SJSA1 (cell line): ENCODE measurements at regions not wholly inside any gene's neighbourhood (a gene's known extent, or its start where the extent isn't known, plus 50 kb on each side); places are given as distances from the start of the nearest gene placed in this dataset.

ENCODE experiments used
- DNase-seq, 2 experiments: peaks; one replicate each; pipeline ENCODE4 v3.0.0-alpha.2; 2015 to 2020; ENCODE audit warnings: low spot score in 2 of 2, low read depth in 1 of 2
- H3K27ac ChIP-seq: fragments of 250-450 bp; sonication (Bioruptor Pico); 2 replicates; pipeline ENCODE4 v1.5.1; 2020; ENCODE audit warnings: mild to moderate bottlenecking, moderate library complexity
- H3K27me3 ChIP-seq: fragments of 250-450 bp; sonication (Bioruptor Pico); replicated peaks from 2 replicates; pipeline ENCODE4 v1.5.1; 2020; ENCODE audit warnings: mild to moderate bottlenecking, moderate library complexity
- H3K36me3 ChIP-seq: fragments of 250-450 bp; sonication (Bioruptor Pico); 2 replicates; pipeline ENCODE4 v1.5.1; 2020; ENCODE audit warnings: mild to moderate bottlenecking
- H3K4me1 ChIP-seq: fragments of 250-450 bp; sonication (Bioruptor Pico); replicated peaks from 2 replicates; pipeline ENCODE4 v1.6.1; 2021; ENCODE audit warnings: mild to moderate bottlenecking
- H3K4me3 ChIP-seq: fragments of 250-450 bp; sonication (Bioruptor Pico); 2 replicates; pipeline ENCODE4 v1.5.1; 2020; ENCODE audit warnings: mild to moderate bottlenecking
- H3K9me3 ChIP-seq: fragments of 250-450 bp; sonication (Bioruptor Pico); replicated peaks from 2 replicates; pipeline ENCODE4 v1.5.1; 2020; ENCODE audit warnings: mild to moderate bottlenecking

DNA sequence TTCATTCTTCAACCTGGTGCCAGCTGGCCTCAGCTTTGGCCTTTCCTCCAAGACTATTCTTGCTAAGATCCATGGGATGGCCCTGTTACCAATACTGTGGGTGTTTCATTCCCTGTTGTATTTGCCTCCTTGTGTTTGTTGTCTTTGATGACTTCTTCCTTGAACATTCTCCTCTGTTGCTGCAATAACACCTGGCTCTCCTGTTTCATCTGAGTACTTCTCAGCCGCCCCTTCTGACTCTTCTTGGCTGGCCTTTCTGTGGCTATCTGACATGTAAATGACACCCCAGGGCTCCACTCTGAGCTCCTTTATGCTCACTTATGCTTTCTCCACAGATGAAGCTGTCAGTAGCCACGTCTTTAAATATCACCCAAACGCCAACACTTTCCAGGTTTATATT is 302.7 kb upstream of the CHRNA7 start:
- Histone ChIP-seq H3K27me3 (no peaks in the 10 kb centered on the region), H3K9me3 (no peaks in the 10 kb centered on the region)

GRCh38 chr15:31732726-31733125 is 297.6 kb upstream of the CHRNA7 start:
- H3K27me3 ChIP-seq = no peaks in the 10 kb centered on the region

More for the DNA sequence above, 302.7 kb upstream of the CHRNA7 start:
- Histone ChIP-seq H3K4me3 (no peak overlapping the region), H3K36me3 (no peaks in the 10 kb centered on the region), H3K27ac (no peak overlapping the region), H3K4me1 (no peaks in the 10 kb centered on the region)
- DNase-seq = no peak

DNA sequence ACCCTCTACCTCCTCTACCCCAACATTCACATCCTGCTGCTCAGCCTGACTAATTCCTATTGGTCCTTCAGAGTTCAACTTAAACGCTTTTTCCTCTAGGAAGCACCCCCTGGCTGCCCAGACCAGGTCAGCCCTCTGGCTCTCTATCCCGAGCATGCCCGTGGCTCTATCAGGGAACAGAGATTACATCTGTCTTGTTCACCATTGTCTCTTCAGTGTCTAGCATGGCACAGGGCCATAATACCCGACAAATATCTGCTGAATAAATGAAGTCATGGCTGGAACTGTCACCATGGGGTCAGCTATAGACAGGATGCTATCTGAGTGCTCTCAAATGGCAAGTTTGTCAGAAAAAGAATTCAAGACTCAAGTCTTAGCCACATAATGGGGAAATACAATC is 296.9 kb upstream of the CHRNA7 start:
- no peak overlapping the region for H3K27ac ChIP-seq
- H3K27me3 ChIP-seq = no peaks in the 10 kb centered on the region
- H3K4me1 ChIP-seq = no peaks in the 10 kb centered on the region
- H3K9me3 ChIP-seq = no peaks in the 10 kb centered on the region
- H3K4me3 ChIP-seq = no peak overlapping the region
- no peak for DNase-seq
- no peaks in the 10 kb centered on the region for H3K36me3 ChIP-seq

More at GRCh38 chr15:31732726-31733125, 297.6 kb upstream of the CHRNA7 start:
- DNase-seq = no peak
- Histone ChIP-seq H3K4me3 (no peak overlapping the region), H3K36me3 (no peaks in the 10 kb centered on the region), H3K9me3 (no peaks in the 10 kb centered on the region), H3K4me1 (no peaks in the 10 kb centered on the region), H3K27ac (no peak overlapping the region)

GRCh38 chr15:31740203-31740602 is 290.1 kb upstream of the CHRNA7 start:
- no peaks in the 10 kb centered on the region for H3K27me3 ChIP-seq
- no peak overlapping the region for H3K4me3 ChIP-seq
- no peaks in the 10 kb centered on the region for H3K9me3 ChIP-seq
- no peak for DNase-seq
- no peak overlapping the region for H3K27ac ChIP-seq
- H3K4me1 ChIP-seq = no peaks in the 10 kb centered on the region
- H3K36me3 ChIP-seq = no peaks in the 10 kb centered on the region

DNA sequence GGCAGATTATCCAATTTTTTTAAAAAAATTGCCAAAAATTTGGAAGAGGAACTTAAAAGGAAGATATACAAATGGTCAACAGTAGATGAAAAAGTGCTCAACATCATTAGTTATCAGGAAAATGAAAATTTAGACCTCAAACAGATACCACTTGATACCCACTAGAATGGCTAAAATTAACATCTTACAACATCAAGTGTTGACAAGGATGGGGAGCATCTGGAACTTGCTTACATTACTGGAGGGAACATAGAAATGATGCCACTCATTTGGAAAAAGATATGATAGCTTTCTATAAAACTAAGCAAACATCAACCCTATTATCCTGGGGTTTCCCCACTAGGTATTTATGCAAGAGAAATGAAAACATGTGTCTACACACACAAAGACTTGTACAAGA is 284.5 kb upstream of the CHRNA7 start:
- Histone ChIP-seq H3K9me3 (0 out of 2 replicates have a peak, but pooled peaks cover 2% of the 10 kb centered on the region), H3K27me3 (0 out of 2 replicates have a peak, but pooled peaks cover 3% of the 10 kb centered on the region), H3K4me3 (no peak overlapping the region), H3K36me3 (no peaks in the 10 kb centered on the region), H3K4me1 (no peaks in the 10 kb centered on the region), H3K27ac (no peak overlapping the region)
- DNase-seq = no peak

DNA sequence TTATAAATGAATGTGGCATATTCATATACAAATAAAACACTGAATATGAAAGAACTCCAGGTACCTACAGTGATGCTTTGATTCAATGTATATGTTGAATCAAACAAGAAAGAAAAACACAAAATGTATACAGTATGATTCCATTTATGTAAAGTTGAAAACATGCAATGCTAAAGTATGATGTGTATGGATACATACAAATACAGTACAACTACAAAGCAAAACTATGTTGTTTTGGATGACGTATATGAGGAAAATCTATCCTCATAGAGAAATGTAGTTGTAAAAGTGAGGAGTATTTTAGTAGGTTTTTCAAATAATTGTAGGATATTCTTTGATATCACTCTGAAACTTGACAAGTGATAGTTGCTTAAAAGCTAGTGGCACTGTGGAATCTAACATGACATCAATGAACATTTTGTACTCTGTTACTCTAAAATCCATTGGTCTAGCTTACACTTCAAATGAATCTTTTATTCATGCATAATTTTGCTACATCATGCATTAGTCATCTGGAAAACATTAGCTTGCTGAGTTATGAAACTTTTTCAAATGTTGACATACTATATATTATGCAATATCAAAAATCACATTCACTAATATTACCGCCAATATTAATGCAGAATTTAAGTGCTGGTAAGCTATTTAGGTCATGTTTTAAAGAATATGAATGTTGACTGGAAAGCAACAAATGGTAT is 278.1 kb upstream of the CHRNA7 start:
- Histone ChIP-seq H3K27me3 (no peaks in the 10 kb centered on the region; the same call in 1 of the 2 replicates), H3K4me1 (no peaks in the 10 kb centered on the region), H3K27ac (no peak overlapping the region), H3K4me3 (no peak overlapping the region), H3K36me3 (no peaks in the 10 kb centered on the region), H3K9me3 (no peaks in the 10 kb centered on the region)
- DNase-seq = no peak

- no peaks in the 10 kb centered on the region; the same call in none of the 2 replicates for H3K27me3 ChIP-seq
- no peaks in the 10 kb centered on the region for H3K36me3 ChIP-seq
- DNase-seq = no peak
- H3K27ac ChIP-seq = no peak overlapping the region
- H3K9me3 ChIP-seq = no peaks in the 10 kb centered on the region
- H3K4me1 ChIP-seq = no peaks in the 10 kb centered on the region
- no peak overlapping the region for H3K4me3 ChIP-seq
Measured at GRCh38 chr15:31752905-31753304, 277.4 kb upstream of the CHRNA7 start.

GRCh38 chr15:31758126-31758525 is 272.2 kb upstream of the CHRNA7 start:
- no peak overlapping the region for H3K27ac ChIP-seq
- no peaks in the 10 kb centered on the region for H3K9me3 ChIP-seq
- peaks cover 14% of the 10 kb centered on the region; the same call in 1 of the 2 replicates for H3K27me3 ChIP-seq
- H3K36me3 ChIP-seq = no peaks in the 10 kb centered on the region
- no peak overlapping the region for H3K4me3 ChIP-seq
- no peaks in the 10 kb centered on the region for H3K4me1 ChIP-seq
- DNase-seq = peak; percentile 15 to 66

- no peaks in the 10 kb centered on the region for H3K4me1 ChIP-seq
- DNase-seq = no peak
- no peaks in the 10 kb centered on the region; the same call in none of the 2 replicates for H3K27me3 ChIP-seq
- H3K4me3 ChIP-seq = no peak overlapping the region
- H3K36me3 ChIP-seq = no peaks in the 10 kb centered on the region
- no peaks in the 10 kb centered on the region for H3K9me3 ChIP-seq
- no peak overlapping the region for H3K27ac ChIP-seq
Measured at GRCh38 chr15:31768055-31768454, 262.3 kb upstream of the CHRNA7 start.

DNA sequence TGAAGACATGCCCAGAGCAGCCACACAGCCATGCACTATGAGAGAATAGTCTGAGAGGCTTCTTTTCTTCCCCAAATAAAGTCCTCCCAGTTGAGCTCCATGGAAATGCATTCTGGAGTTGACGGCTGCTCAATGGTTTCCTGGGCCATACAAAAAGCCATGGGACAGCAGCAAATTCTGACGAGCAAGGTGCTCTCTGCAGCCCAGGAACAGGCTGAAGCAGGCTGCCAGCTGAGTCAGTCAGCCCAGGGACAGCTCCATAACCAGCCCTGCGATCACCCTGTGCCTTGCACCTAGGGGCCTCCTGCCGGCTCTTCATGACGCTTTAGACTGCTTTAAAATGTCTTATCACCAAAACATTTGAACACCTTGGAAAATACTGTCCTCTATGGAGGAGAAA is 256.3 kb upstream of the CHRNA7 start:
- no peaks in the 10 kb centered on the region for H3K36me3 ChIP-seq
- H3K9me3 ChIP-seq = no peaks in the 10 kb centered on the region
- peaks cover 5% of the 10 kb centered on the region; the same call in 1 of the 2 replicates for H3K27me3 ChIP-seq
- DNase-seq = no peak
- H3K4me1 ChIP-seq = no peaks in the 10 kb centered on the region
- H3K4me3 ChIP-seq = no peak overlapping the region
- H3K27ac ChIP-seq = no peak overlapping the region

DNA sequence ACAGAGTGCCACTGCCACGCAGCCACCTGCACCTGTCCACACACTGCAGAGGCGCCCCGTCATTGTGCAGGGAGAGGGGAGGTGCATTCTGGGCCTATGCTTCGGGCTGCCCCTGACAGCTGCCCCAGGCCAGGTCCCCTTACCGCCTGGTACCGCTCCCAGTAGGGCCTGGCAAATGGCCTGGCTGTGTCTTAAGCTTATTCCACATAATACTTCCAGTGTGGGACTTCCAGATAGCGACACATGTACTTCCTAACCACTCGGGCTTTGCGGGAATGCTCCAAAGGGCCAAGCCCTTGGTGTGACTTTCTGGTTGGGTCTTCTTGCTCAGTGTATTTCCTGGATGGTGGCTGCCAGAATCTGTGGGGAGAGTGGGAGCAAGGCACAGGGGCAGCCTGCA is 254.3 kb upstream of the CHRNA7 start:
- Histone ChIP-seq H3K27me3 (peaks cover 15% of the 10 kb centered on the region; the same call in 1 of the 2 replicates), H3K9me3 (no peaks in the 10 kb centered on the region), H3K27ac (no peak overlapping the region), H3K4me3 (no peak overlapping the region), H3K36me3 (no peaks in the 10 kb centered on the region), H3K4me1 (no peaks in the 10 kb centered on the region)
- no peak for DNase-seq

- H3K4me1 ChIP-seq = no peaks in the 10 kb centered on the region
- H3K27me3 ChIP-seq = peaks cover 20% of the 10 kb centered on the region
- no peaks in the 10 kb centered on the region for H3K9me3 ChIP-seq
- DNase-seq = no peak
- H3K27ac ChIP-seq = no peak overlapping the region
- H3K4me3 ChIP-seq = no peak overlapping the region
- no peaks in the 10 kb centered on the region for H3K36me3 ChIP-seq
Measured at GRCh38 chr15:31781261-31781660, 249.1 kb upstream of the CHRNA7 start.

DNA sequence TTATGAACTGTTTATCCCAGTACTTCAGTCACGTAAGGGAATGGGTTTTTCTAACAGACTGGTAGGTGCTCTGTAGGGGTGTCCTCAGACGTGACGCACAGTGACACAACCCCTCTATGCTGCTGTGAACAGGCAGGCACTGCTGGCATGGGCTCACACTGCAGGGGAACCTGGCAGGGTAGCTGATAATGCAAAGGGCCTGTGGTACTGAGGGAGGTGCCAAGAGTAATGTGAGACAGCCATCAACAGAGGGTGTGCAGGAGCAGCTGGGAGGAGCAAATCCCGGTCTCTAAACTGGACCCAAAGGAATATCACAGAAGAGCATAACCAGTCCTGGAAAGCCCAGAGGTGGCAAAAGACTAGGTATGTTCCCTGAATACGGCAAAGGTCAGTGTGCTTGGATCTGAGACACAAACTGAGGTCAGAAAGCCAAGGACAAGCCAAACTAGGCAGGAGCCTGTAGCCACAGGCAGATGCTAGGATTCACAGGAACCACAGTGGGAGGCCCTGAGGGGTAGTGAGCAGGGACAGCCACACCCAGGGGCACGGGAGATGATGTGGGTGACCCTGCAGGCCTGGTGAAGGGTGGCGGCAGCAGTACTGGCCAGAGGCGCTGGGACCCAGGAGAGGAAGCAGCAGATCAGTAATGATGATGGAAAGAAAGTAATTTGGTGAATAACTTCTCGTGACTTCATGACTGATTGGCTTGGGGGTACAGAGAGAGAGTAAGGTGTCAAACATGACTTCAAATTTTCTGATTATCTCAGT is 248.1 kb upstream of the CHRNA7 start:
- H3K4me3 ChIP-seq = no peak overlapping the region
- H3K4me1 ChIP-seq = no peaks in the 10 kb centered on the region
- H3K27ac ChIP-seq = no peak overlapping the region
- H3K27me3 ChIP-seq = peaks cover 20% of the 10 kb centered on the region
- DNase-seq = no peak
- H3K9me3 ChIP-seq = no peaks in the 10 kb centered on the region
- no peaks in the 10 kb centered on the region for H3K36me3 ChIP-seq

GRCh38 chr15:31782951-31783350 is 247.4 kb upstream of the CHRNA7 start:
- Histone ChIP-seq H3K9me3 (no peaks in the 10 kb centered on the region), H3K27me3 (peaks cover 20% of the 10 kb centered on the region)
- DNase-seq = no peak

More at GRCh38 chr15:31782951-31783350, 247.4 kb upstream of the CHRNA7 start:
- no peaks in the 10 kb centered on the region for H3K36me3 ChIP-seq
- no peak overlapping the region for H3K4me3 ChIP-seq
- H3K27ac ChIP-seq = no peak overlapping the region
- H3K4me1 ChIP-seq = no peaks in the 10 kb centered on the region
